NT2/D1 (cell line): ENCODE measurements at regions not wholly inside any gene's neighbourhood (a gene's known extent, or its start where the extent isn't known, plus 50 kb on each side); places are given as distances from the start of the nearest gene placed in this dataset.

Source experiments
- SUZ12 ChIP-seq: IDR thresholded peaks from 2 replicates; pipeline ENCODE4 v1.6.1; 2011; ENCODE audit not compliant: insufficient read length, insufficient read depth; ENCODE audit errors: extremely low read depth
- ZNF274 ChIP-seq: IDR thresholded peaks from 2 replicates; pipeline ENCODE4 v1.6.1; 2011; ENCODE audit warnings: mild to moderate bottlenecking, low read depth, low read length

DNA sequence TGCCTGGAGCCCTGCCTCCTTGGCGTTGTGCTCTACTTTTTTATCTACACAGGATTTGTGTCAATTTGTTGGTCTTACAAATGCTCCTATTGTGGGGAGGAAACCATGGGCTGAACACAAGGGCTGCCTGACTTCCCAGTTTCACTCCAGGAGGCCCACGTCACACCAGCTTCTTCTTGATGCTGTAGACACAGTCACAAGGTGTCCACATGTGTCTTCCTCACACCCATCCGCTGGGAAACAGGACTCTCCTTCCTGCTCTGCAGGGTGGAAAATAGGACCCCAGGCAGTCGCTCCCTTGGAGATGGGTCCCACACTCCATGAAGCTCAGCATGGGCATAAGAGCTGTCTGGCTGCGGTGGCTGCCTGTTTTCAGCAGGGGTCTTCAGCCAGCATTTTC lies 468.2 kb downstream of the EPHA4 start:
- TF ChIP-seq SUZ12, result no peak
- no peak for TF ChIP-seq ZNF274
